ENCODE measurements at regions not wholly inside any gene's neighbourhood (a gene's known extent, or its start where the extent isn't known, plus 50 kb on each side); places are given as distances from the start of the nearest gene placed in this dataset.

DNA sequence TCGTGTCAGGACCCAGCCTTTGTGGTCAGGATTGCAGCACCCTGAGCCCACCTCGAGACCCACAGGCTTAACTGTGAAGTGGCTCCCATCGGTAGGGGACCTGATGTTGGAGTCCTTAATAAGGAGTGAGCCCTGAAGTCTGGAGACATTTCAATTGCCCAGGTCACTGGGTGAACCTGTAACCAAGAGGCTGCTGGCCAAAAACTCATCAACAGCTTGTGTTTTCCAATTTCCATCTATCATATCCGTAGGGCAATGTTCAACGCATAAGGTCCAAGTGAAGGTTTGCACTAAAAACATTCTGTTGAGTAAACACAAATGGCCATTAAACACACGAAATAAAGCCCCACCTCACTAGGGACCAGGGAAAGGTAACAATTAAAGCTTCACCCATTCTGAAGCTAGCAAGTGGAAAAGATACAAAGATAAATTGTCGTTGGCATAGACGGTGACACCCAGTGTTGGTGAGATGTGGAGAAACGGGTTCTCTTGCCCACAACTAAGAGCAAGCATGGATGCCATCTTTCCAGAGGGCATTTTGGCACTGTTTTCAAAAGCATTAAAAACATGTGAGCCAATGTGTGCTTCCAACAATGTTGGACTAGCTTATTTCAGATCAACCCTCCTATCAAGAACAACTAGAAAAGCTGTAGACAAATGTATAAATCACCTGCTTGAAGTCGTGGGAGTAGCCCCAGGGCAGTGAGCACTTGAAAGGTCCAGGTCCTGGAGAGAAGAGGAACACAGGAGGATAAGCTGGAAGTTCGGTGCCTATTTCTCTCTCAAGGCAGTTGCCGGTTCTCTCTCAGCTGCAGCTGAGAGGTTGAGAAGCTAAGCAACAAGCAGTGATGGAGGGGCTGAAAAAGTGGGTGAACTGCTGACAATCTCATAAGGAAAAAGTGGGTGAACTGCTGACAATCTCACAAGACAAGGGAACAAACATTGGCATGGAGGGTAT, 56.3 kb upstream of the PCSK6 start:
- Histone ChIP-seq H3K4me1 (no peaks in the 10 kb centered on the region), H3K36me3 (no peaks in the 10 kb centered on the region), H3K9me3 (peaks cover 0 to 6% (median 0%) of the 10 kb centered on the region in 8 donors), H3K4me3 (no peak overlapping the region), H3K27me3 (replicated peaks in 1 of 7) (peaks cover 0 to 40% (median 0%) of the 10 kb centered on the region in 7 donors), H3K27ac (no peak overlapping the region)
- DNase-seq = no peak
- intact Hi-C loops (cut with DNase I; ENCODE audit: low total_unique reads) = no loop called here
- 68 to 77% (median 73%) methylated on average over 12 of the region's 12 CpGs for WGBS, 5 donors
- TF ChIP-seq POLR2A (IDR thresholded peaks at IDR 0.05) (no peak), POLR2AphosphoS5 (IDR thresholded peaks at IDR 0.05) (no peak)
- TF ChIP-seq, protein P1, sequence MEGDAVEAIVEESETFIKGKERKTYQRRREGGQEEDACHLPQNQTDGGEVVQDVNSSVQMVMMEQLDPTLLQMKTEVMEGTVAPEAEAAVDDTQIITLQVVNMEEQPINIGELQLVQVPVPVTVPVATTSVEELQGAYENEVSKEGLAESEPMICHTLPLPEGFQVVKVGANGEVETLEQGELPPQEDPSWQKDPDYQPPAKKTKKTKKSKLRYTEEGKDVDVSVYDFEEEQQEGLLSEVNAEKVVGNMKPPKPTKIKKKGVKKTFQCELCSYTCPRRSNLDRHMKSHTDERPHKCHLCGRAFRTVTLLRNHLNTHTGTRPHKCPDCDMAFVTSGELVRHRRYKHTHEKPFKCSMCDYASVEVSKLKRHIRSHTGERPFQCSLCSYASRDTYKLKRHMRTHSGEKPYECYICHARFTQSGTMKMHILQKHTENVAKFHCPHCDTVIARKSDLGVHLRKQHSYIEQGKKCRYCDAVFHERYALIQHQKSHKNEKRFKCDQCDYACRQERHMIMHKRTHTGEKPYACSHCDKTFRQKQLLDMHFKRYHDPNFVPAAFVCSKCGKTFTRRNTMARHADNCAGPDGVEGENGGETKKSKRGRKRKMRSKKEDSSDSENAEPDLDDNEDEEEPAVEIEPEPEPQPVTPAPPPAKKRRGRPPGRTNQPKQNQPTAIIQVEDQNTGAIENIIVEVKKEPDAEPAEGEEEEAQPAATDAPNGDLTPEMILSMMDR (IDR thresholded peaks at IDR 0.05 in 8 of 11, conservative IDR thresholded peaks at IDR 0.05 in 3 of 11) = no peak

DNA sequence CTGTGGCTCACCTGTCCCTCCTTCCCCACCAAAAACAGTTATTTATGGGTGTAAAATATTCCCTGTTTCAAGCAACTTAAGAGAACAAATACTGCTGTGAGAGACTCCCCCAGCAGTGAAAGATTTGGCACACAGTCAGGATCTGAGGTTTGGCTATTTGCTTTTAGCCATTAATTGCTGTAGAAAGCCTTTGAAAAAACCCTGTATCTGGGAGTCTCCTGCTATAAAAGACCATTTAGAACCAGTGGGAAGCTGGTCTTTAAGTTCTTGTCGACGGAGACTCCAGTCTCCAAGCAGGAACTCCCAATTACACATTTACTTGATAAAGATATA, 55.1 kb upstream of the PCSK6 start:
- no peak for TF ChIP-seq POLR2A (IDR thresholded peaks at IDR 0.05)
- TF ChIP-seq, protein P1 (IDR thresholded peaks at IDR 0.05 in 8 of 11, conservative IDR thresholded peaks at IDR 0.05 in 3 of 11) = no peak
- TF ChIP-seq POLR2AphosphoS5 (IDR thresholded peaks at IDR 0.05) = no peak
- no peaks in the 10 kb centered on the region for H3K36me3 ChIP-seq

DNA sequence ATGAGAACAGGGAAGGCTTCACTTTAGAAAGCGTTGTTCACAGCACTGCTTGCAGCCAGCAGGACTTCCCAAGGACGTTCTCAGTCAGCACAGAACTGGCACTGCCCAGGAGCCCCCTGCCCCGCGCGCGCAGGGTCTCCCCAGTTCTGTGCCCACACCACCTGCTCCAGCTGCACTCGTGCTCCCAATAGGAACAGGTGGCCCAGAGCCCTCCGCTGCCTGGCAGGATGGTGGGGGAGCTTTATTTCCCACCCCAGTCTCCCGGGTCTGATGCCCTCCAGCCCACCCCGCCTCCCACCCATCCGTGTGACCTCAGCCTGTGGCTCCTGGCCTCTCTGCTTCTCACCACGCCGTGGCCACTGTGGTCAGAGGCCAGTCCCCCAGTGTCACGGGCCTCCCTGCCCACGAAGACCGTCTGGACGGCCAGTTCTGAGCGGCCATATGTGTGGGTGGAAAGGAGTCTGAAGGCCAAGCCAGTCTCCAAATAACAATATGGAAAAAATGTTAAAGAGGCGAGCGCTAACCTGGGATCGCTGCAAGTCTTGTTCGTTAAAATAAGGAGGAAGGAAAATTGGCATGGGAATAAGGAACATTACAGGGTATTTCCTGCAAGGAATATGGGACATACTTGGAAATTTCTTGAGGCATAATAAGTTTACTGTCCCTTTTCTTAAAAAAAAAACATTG, 54.6 kb upstream of the PCSK6 start:
- Histone ChIP-seq H3K36me3 (no peaks in the 10 kb centered on the region), H3K4me3 (no peak overlapping the region), H3K9me3 (peaks cover 0 to 7% (median 0%) of the 10 kb centered on the region in 8 donors), H3K4me1 (no peaks in the 10 kb centered on the region), H3K27ac (no peak overlapping the region), H3K27me3 (replicated peaks in 1 of 7) (peaks cover 0 to 40% (median 0%) of the 10 kb centered on the region in 7 donors)
- TF ChIP-seq POLR2A (IDR thresholded peaks at IDR 0.05) (no peak), POLR2AphosphoS5 (IDR thresholded peaks at IDR 0.05) (no peak)
- TF ChIP-seq, protein P1 (IDR thresholded peaks at IDR 0.05 in 8 of 11, conservative IDR thresholded peaks at IDR 0.05 in 3 of 11) = no peak
- no peak for DNase-seq
- intact Hi-C loops (cut with DNase I; ENCODE audit: low total_unique reads) = no loop called here
- WGBS, 5 donors = 72 to 83% (median 75%) methylated on average over 20 to 22 of the region's 22 CpGs

More for the DNA sequence above, 55.1 kb upstream of the PCSK6 start:
- no peaks in the 10 kb centered on the region for H3K4me1 ChIP-seq
- H3K4me3 ChIP-seq = no peak overlapping the region
- no peak overlapping the region for H3K27ac ChIP-seq
- 60 to 79% (median 69%) methylated on average over 2 of the region's 2 CpGs for WGBS, 5 donors
- H3K9me3 ChIP-seq = peaks cover 0 to 6% (median 0%) of the 10 kb centered on the region in 8 donors
- peaks cover 0 to 40% (median 0%) of the 10 kb centered on the region in 7 donors for H3K27me3 ChIP-seq (replicated peaks in 1 of 7)
- intact Hi-C loops (cut with DNase I; ENCODE audit: low total_unique reads) = no loop called here
- DNase-seq = no peak

DNA sequence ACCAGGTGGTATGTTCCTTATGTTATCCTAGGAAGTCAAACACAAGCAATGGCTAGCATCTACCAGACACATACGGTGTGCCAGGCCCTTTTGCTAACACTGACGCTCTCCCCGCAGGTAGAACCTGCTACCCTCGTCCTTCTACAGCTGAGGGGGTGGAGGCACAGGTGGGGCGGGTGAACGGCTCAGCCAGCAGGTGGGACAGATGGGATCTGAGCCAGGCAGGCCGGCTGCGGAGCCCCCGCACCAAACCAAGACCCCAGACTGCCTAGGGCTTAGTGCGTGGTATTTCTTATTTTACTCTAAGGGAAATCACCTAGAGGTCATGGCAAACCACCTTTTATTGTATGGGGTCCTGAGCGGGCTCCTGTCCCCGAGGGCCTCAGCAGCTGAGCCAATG, 53.9 kb upstream of the PCSK6 start:
- no peak for DNase-seq
- WGBS, 5 donors = 80 to 91% (median 86%) methylated on average over 9 to 12 of the region's 12 CpGs

More for the DNA sequence above, 53.9 kb upstream of the PCSK6 start:
- no peaks in the 10 kb centered on the region for H3K4me1 ChIP-seq
- no peak overlapping the region for H3K4me3 ChIP-seq
- H3K36me3 ChIP-seq = no peaks in the 10 kb centered on the region
- peaks cover 0 to 40% (median 0%) of the 10 kb centered on the region in 7 donors for H3K27me3 ChIP-seq (replicated peaks in 1 of 7)
- intact Hi-C loops (cut with DNase I; ENCODE audit: low total_unique reads) = no loop called here
- H3K9me3 ChIP-seq = peaks cover 0 to 10% (median 0%) of the 10 kb centered on the region in 8 donors
- TF ChIP-seq POLR2A (IDR thresholded peaks at IDR 0.05) (no peak), POLR2AphosphoS5 (IDR thresholded peaks at IDR 0.05) (no peak)
- TF ChIP-seq, protein P1 (IDR thresholded peaks at IDR 0.05 in 8 of 11, conservative IDR thresholded peaks at IDR 0.05 in 3 of 11) = no peak
- no peak overlapping the region for H3K27ac ChIP-seq
